ENCODE measurements at regions not wholly inside any gene's neighbourhood (a gene's known extent, or its start where the extent isn't known, plus 50 kb on each side); places are given as distances from the start of the nearest gene placed in this dataset.
A peak's percentile ranks its signal among the peaks of the same experiment; 100 is the strongest.

DNA sequence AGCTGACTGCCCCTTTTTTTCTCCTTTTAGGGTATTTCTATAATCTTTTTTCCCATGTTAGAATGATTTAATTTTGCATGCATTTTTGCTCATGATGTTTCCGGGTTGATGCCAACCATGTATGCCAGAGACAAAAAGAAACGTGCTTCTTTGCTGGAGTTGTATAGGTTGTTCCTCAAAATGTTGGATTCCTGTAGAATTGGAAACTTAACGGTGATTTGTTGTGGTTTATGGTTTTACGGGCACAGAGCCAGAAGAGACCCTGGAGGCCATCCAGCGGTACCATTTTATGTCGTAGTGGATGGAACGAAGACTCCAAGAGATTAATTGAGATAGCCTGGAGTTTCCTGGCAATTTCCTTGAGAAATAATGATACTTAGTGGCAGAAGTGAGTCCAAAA, 481.5 kb upstream of the RGMA start:
- Histone ChIP-seq H3K4me3 (no peak overlapping the region), H3K27ac (no peak overlapping the region), H4K20me1 (ENCODE audit: insufficient read depth, poor library complexity, severe bottlenecking) (no peaks in the 10 kb centered on the region), H3K36me3 (replicated peaks; ENCODE audit: insufficient read depth, low read depth) (no peaks in the 10 kb centered on the region), H3K4me1 (ENCODE audit: insufficient read depth) (no peaks in the 10 kb centered on the region), H3K79me2 (no peaks in the 10 kb centered on the region), H3K4me2 (no peak overlapping the region), H3K9me3 (ENCODE audit: low read depth) (no peaks in the 10 kb centered on the region), H2AFZ (no peak overlapping the region), H3K27me3 (no peaks in the 10 kb centered on the region), H3K9me2 (replicated peaks; ENCODE audit: insufficient read depth) (no peaks in the 10 kb centered on the region)
- no peak for TF ChIP-seq EZH2phosphoT487 (IDR thresholded peaks at IDR 0.05; ENCODE audit: low read depth, severe bottlenecking, unreplicated experiment)
- TF ChIP-seq, protein P1, sequence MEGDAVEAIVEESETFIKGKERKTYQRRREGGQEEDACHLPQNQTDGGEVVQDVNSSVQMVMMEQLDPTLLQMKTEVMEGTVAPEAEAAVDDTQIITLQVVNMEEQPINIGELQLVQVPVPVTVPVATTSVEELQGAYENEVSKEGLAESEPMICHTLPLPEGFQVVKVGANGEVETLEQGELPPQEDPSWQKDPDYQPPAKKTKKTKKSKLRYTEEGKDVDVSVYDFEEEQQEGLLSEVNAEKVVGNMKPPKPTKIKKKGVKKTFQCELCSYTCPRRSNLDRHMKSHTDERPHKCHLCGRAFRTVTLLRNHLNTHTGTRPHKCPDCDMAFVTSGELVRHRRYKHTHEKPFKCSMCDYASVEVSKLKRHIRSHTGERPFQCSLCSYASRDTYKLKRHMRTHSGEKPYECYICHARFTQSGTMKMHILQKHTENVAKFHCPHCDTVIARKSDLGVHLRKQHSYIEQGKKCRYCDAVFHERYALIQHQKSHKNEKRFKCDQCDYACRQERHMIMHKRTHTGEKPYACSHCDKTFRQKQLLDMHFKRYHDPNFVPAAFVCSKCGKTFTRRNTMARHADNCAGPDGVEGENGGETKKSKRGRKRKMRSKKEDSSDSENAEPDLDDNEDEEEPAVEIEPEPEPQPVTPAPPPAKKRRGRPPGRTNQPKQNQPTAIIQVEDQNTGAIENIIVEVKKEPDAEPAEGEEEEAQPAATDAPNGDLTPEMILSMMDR (IDR thresholded peaks at IDR 0.05; ENCODE audit: poor library complexity) = no peak
- no peak for TF ChIP-seq EZH2 (IDR thresholded peaks at IDR 0.05; ENCODE audit: borderline replicate concordance)
- WGBS (ENCODE audit: low lambda C conversion rate, missing lambda C conversion rate) = 83% methylated on average over 7 of the region's 7 CpGs
- DNase-seq (ENCODE audit: low spot score) = no peak

DNA sequence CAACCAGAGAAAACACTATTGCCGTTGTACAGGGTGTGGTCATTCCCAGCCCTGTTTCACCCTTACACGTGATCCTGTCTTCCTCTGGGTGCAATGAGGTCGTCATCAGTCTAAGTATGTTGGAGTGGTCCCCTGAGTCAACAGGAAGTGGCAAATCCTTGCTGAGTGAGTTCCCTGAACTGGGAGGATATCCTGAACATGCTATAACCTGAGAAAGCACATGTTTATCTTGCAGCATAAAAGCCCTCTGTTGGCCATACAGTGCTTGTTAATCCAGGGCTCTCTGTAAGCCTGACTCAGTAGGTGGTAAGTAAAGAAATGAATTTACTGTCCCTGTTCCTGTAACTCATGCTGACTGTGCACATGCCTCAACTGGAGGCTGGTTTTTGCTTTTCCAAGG, 477.8 kb upstream of the RGMA start:
- H4K20me1 ChIP-seq (ENCODE audit: insufficient read depth, poor library complexity, severe bottlenecking) = no peaks in the 10 kb centered on the region
- H3K4me1 ChIP-seq (ENCODE audit: insufficient read depth) = no peaks in the 10 kb centered on the region
- H3K27ac ChIP-seq = no peak overlapping the region
- 70% methylated on average over 3 of the region's 3 CpGs for WGBS (ENCODE audit: low lambda C conversion rate, missing lambda C conversion rate)
- H3K4me3 ChIP-seq = no peak overlapping the region
- no peak overlapping the region for H3K4me2 ChIP-seq
- H3K36me3 ChIP-seq (replicated peaks; ENCODE audit: insufficient read depth, low read depth) = no peaks in the 10 kb centered on the region
- no peaks in the 10 kb centered on the region for H3K79me2 ChIP-seq
- no peaks in the 10 kb centered on the region for H3K9me2 ChIP-seq (replicated peaks; ENCODE audit: insufficient read depth)
- peak; percentile 17 for DNase-seq (ENCODE audit: low spot score)
- no peak overlapping the region for H2AFZ ChIP-seq
- no peaks in the 10 kb centered on the region for H3K27me3 ChIP-seq
- no peaks in the 10 kb centered on the region for H3K9me3 ChIP-seq (ENCODE audit: low read depth)
- TF ChIP-seq, protein P1 (IDR thresholded peaks at IDR 0.05; ENCODE audit: poor library complexity) = no peak
- TF ChIP-seq EZH2 (IDR thresholded peaks at IDR 0.05; ENCODE audit: borderline replicate concordance) (no peak), EZH2phosphoT487 (IDR thresholded peaks at IDR 0.05; ENCODE audit: low read depth, severe bottlenecking, unreplicated experiment) (no peak)

DNA sequence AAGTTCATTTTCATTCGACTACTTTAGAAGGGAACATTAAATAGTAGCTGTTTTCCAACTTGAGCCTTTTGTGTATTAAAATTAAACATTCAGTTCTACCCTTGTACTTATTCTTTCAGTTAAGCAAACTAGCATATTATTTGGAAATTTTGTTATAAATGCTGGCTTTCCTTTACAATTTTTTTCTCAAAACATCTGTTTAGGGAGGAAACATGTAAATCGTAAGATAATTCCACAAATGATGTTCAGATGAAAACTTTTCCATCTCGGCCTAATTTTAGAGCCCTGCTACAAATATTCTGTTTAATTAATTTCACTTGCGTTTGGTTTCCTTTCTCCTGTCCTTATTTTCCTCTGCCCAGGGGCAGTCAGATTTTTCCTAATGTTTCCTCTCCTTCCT, 476.2 kb upstream of the RGMA start:
- WGBS (ENCODE audit: low lambda C conversion rate, missing lambda C conversion rate) = 84% methylated on average over 4 of the region's 4 CpGs
- Histone ChIP-seq H3K79me2 (no peaks in the 10 kb centered on the region), H3K4me1 (ENCODE audit: insufficient read depth) (no peaks in the 10 kb centered on the region), H3K4me2 (no peak overlapping the region), H3K9me2 (replicated peaks; ENCODE audit: insufficient read depth) (no peaks in the 10 kb centered on the region), H3K36me3 (replicated peaks; ENCODE audit: insufficient read depth, low read depth) (no peaks in the 10 kb centered on the region), H3K27me3 (no peaks in the 10 kb centered on the region), H4K20me1 (ENCODE audit: insufficient read depth, poor library complexity, severe bottlenecking) (no peaks in the 10 kb centered on the region), H3K9me3 (ENCODE audit: low read depth) (no peaks in the 10 kb centered on the region), H3K27ac (no peak overlapping the region), H3K4me3 (no peak overlapping the region), H2AFZ (no peak overlapping the region)
- TF ChIP-seq EZH2 (IDR thresholded peaks at IDR 0.05; ENCODE audit: borderline replicate concordance) (no peak), EZH2phosphoT487 (IDR thresholded peaks at IDR 0.05; ENCODE audit: low read depth, severe bottlenecking, unreplicated experiment) (no peak)
- TF ChIP-seq, protein P1 (IDR thresholded peaks at IDR 0.05; ENCODE audit: poor library complexity) = no peak
- no peak for DNase-seq (ENCODE audit: low spot score)

DNA sequence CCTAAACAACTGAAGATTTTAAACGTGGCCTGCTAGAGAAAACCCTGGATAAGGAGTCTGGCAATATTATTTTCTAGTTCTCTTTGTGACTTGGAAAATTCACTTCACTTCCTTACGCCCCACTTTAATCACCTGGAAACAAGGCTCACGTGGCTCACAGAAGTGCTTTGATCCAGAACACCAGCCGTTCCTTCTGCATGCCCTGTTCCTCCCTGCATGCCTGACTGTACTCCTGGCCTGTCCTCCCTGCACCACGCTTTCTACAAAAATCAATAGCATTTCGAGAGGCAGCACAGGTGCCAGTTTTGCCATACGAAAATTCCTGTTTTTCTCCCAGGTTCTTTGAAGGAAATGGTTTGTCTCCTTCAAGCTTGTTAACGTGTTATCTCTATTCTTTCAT, 474.2 kb upstream of the RGMA start:
- Histone ChIP-seq H3K27me3 (no peaks in the 10 kb centered on the region), H3K9me2 (replicated peaks; ENCODE audit: insufficient read depth) (no peaks in the 10 kb centered on the region), H3K4me3 (no peak overlapping the region), H3K79me2 (no peaks in the 10 kb centered on the region), H3K4me2 (no peak overlapping the region), H3K27ac (no peak overlapping the region), H3K4me1 (ENCODE audit: insufficient read depth) (no peaks in the 10 kb centered on the region), H3K9me3 (ENCODE audit: low read depth) (no peaks in the 10 kb centered on the region), H4K20me1 (ENCODE audit: insufficient read depth, poor library complexity, severe bottlenecking) (no peaks in the 10 kb centered on the region), H3K36me3 (replicated peaks; ENCODE audit: insufficient read depth, low read depth) (no peaks in the 10 kb centered on the region), H2AFZ (no peak overlapping the region)
- 84% methylated on average over 8 of the region's 8 CpGs for WGBS (ENCODE audit: low lambda C conversion rate, missing lambda C conversion rate)
- no peak for TF ChIP-seq EZH2phosphoT487 (IDR thresholded peaks at IDR 0.05; ENCODE audit: low read depth, severe bottlenecking, unreplicated experiment)
- TF ChIP-seq, protein P1 (IDR thresholded peaks at IDR 0.05; ENCODE audit: poor library complexity) = no peak
- TF ChIP-seq EZH2 (IDR thresholded peaks at IDR 0.05; ENCODE audit: borderline replicate concordance) = no peak
- DNase-seq (ENCODE audit: low spot score) = no peak

Measured in hepatocyte (in vitro differentiated cells).